NOMO-1 treated with DMSO at 0.1 percent for 48 hours (cell line): ENCODE measurements at regions not wholly inside any gene's neighbourhood (a gene's known extent, or its start where the extent isn't known, plus 50 kb on each side); places are given as distances from the start of the nearest gene placed in this dataset.
A peak's percentile ranks its signal among the peaks of the same experiment; 100 is the strongest.
"Not testable (repeated sequence)": the region's sequence is repeated elsewhere in the genome, so short reads cannot be mapped to it uniquely, and the experiment has no call there.

ENCODE experiments used
- DNase-seq: peaks from one replicate; lab custom pipeline; 2025; ENCODE audit not compliant: unreplicated experiment; lab: John Stamatoyannopoulos, UW

- no peak for DNase-seq
Measured at GRCh38 chr5:67817652-67818051, 397.9 kb upstream of the PIK3R1 start.

- DNase-seq, result no peak
Measured at GRCh38 chr5:67816456-67816855, 399.1 kb upstream of the PIK3R1 start.

DNA sequence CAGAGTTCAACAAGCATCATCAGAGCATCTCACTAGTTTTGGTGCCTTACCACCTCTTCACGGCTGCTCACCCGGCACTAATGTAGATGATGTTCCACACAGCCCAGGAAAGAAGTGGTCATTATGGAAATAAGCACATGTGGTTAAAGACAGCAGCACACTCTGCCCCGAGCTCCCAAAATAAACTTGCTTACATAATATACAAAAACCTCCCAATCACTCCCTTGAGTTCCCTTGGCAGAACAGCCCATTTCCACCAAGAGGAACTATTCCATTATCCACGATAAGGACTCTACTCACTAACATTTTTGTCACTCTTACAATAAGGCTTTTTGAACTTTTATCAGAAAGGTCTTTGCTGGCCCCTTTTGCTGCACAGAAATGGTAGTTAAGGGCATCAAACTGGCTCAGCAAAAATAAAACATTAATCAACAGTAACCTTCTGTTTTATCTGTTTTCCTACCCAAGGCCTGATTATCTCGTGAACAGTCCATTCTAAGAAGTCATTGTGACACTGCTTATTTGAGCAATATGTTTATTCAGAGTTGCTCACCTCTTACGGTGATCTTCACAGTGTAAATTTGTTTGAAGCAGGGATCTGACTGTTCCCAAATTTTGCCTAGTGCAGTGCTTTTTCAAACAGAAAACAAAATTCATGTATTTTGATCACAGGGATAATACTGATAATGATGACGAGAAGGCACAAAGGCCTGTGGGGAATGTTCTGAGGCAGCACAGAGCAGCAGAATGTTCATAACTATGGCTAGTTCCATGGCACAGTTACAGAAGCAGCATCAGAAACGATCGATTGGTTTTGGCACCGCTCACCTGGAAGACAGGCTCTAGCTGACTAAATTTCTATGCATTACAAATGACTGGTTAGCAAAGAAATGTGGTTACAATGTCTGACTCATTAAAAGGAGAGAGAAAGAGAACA is 399.8 kb upstream of the PIK3R1 start:
- peak; percentile 22 for DNase-seq

DNA sequence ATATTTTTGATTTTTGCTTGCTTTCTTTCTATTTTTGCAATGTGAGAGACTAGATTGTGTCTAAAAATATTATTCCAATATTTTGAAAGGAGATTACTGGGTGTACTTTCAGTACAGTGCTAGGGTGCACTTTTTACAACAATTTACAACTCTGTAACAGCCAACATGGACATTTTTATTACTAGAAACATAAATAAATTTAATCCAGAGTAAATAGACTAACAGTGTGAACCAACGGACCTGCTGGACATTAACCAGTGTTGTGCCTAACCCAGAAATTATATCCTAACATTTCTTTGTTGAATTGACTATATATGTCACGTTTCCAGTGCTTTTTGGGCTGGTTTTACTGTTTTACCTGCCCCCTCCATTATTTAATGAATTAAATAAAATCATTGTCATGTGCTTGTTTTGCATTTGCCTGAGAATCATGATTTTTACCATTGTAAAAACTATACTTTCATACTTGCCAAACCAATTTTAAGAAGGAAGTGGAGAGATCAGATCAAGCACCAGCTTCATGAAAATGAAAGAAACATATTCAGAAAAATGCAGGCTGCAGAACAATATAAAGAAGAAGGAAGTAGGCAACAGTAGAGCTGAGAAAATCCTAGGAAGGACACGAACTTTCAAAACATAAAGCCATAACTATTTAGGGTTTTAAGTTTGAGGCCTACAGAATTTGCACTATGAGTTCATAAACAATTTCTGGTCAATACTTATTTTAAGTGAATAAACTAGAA is 400.8 kb upstream of the PIK3R1 start:
- peak; percentile 53 for DNase-seq

GRCh38 chr5:67813877-67814539 is 401.5 kb upstream of the PIK3R1 start:
- DNase-seq, result no peak

DNA sequence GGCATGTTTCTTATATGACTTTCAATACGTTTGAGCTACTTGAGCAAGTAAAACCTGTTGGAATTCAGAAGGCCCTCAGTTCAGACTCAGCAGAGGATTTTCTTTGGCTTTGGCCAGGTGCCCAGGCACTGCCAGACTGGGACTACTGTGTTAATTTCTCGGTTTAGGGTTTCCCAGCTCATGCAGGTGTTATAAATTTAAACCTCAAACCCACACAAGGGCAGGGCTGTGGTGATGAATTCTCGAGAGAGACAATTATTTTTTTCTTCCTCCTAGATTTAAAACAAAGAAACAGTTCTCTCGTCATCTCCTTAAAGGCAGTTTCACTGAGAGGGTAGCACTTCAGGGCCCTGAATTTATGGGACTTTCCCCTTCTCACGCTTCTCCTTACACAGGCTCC is 406.0 kb upstream of the PIK3R1 start:
- no peak for DNase-seq

- no peak for DNase-seq
Measured at GRCh38 chr5:67808340-67808739, 407.2 kb upstream of the PIK3R1 start.

- no peak for DNase-seq
Measured at GRCh38 chr5:67807439-67807888, 408.1 kb upstream of the PIK3R1 start.

GRCh38 chr5:67806654-67807438 is 408.7 kb upstream of the PIK3R1 start:
- DNase-seq, result no peak

- DNase-seq, result no peak
Measured at GRCh38 chr5:67805666-67806348, 409.7 kb upstream of the PIK3R1 start.

GRCh38 chr5:67802766-67803165 is 412.8 kb upstream of the PIK3R1 start:
- DNase-seq, result no peak

GRCh38 chr5:67799732-67800234 is 415.8 kb upstream of the PIK3R1 start:
- no peak for DNase-seq

- not testable (repeated sequence) for DNase-seq
Measured at GRCh38 chr5:67798470-67798869, 417.1 kb upstream of the PIK3R1 start.

GRCh38 chr5:67795781-67796477 is 419.6 kb upstream of the PIK3R1 start:
- DNase-seq, result no peak

- DNase-seq, result no peak
Measured at GRCh38 chr5:67793966-67794365, 421.6 kb upstream of the PIK3R1 start.

- DNase-seq, result no peak
Measured at GRCh38 chr5:67793418-67793817, 422.1 kb upstream of the PIK3R1 start.

GRCh38 chr5:67792891-67793290 is 422.7 kb upstream of the PIK3R1 start:
- no peak for DNase-seq

GRCh38 chr5:67790390-67790789 is 425.2 kb upstream of the PIK3R1 start:
- DNase-seq, result no peak

GRCh38 chr5:67779893-67780623 is 435.5 kb upstream of the PIK3R1 start:
- not testable (repeated sequence) for DNase-seq
